GM18505 (cell line): ENCODE measurements at regions not wholly inside any gene's neighbourhood (a gene's known extent, or its start where the extent isn't known, plus 50 kb on each side); places are given as distances from the start of the nearest gene placed in this dataset.

Source experiments
- ATAC-seq: cut with Tn5 transposase; IDR thresholded peaks from one replicate; pipeline ENCODE4 v1.9.1; 2021; ENCODE audit not compliant: unreplicated experiment
- POLR2A ChIP-seq: IDR thresholded peaks from 4 replicates; pipeline ENCODE4 v1.6.1; 2011; ENCODE audit warnings: borderline replicate concordance; ENCODE audit not compliant: insufficient read depth, insufficient read length; ENCODE audit errors: extremely low read depth

DNA sequence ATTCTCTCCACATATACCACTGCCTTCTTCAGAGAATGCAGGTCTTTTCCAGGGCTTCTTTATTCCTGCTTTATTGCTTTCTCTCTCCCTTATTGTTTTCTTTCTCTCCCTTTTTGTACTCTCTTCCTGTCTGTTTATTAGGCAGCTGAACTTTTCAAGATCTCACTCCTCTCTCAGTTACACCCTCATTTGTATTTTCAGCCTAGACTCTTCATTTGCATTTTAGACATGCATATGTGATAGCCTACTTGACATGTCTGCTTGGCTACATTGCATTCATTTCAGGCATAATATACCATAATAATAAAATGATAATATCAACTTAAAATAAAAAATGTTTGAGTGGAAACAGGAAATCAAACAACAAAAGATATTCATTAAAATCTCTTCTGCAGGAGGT is 377.9 kb upstream of the TNC start:
- ATAC-seq, result no peak
- TF ChIP-seq POLR2A, result no peak

- no peak for ATAC-seq
- TF ChIP-seq POLR2A, result no peak
Measured at GRCh38 chr9:115498303-115498702, 380.3 kb upstream of the TNC start.

DNA sequence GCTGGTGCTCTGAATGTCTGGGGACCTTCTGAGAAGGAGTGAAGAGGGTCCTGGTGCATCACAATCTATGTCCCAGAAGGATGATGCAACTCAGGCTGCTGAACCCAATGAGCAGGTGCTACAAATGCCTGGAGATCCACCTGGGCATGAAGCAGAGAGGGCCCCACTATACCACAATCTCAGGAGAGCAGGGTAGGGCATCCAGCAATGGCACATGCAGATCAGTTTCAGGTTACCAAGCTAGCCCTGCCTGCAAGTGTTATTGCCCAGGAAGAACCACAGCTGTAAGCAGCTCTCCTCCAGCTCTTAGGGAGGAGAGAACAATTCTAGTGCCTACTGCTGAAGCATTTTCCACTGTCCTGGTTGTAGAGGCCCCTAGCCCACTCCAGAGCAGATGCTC is 389.2 kb upstream of the TNC start:
- no peak for ATAC-seq

DNA sequence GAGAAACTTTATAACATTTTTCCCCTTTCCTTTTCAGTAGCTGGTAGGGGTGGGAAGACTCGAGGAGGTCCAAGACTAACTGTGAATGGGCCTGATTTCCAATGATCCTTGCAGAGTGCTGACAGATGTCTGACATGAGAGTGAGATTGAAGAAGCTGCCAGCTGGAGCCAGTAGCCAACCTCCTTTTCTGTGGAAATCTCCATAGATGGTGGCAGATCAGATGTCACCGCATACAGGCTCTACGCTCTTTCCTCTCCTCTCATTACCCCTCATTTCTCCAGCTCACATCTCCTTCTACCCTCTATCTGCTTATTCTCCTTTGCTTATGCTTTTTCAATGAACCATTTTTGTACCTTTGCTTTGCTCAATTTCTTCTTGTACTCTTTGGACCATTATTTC is 395.2 kb upstream of the TNC start:
- no peak for ATAC-seq
- no peak for TF ChIP-seq POLR2A

More for the DNA sequence above, 389.2 kb upstream of the TNC start:
- TF ChIP-seq POLR2A, result no peak

DNA sequence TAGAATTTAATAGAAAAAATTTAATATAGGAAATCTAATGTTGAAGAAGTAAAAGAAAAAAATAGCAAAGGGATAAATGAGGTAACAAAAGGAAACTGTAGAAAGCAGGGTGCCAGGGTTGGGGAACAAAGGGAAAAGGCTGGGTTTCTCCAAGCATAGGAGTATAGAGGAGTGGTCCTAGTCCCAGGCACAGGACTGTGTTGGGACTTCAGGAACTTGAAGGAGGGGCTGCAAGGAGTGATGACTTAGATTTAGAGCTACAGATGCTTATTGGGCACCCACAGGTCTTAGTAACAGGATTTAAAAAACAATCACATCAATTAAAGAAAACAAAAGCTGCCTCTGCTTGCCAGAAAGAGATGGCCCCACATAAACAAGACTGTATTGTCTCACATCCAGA is 396.5 kb upstream of the TNC start:
- TF ChIP-seq POLR2A, result no peak
- no peak for ATAC-seq

DNA sequence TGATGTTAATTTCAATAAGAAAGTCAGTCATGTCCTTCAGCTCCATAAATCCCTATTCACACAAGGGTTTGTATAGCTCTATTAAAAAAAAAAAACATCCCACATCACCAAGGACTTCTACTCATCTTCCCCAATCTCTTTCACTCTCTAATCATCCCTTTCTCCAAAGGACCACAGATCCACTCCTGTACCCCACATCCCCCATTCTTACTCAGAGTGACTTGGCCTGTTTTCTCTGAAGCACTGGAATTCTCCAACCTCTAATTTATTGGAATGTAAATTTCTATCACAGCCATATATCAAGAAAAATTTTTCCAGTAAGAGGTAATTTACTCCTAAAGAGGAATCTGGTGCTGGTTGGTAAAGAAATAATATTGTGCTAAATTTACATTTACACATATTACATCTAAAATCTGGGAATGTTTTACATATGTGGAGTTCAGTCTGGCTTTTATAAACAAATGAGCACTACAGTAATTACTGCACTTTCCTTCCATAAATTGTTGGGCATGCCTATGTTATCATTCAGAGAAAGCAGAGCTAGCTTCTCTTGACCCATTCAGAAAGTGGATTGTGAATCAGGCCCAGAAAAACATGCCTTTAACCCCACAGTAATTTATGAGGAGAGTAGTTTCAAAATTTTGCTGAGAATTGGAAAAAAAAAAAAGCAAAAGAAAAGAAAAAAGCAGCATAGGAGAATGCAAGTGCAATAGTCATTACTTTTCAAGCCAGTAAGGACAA is 399.5 kb upstream of the TNC start:
- no peak for ATAC-seq
- TF ChIP-seq POLR2A, result no peak

DNA sequence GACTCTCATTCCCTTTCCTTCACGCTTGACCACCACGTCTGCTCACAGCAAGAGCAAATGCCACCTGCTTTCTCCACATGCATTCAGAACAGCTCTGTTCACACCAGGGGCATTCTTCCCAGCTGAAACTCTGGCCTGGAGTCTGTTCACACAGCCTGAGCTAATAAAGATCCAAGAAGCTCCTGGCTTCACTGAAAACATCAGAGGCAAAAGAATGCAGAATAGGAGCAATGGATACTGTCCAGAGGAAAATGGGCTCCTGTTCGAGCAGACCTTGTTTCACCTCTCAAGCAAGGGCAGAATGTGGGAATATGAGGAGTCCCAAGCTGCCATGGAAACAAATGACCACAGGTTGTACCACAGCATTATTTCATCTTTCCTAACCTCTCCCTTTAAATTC is 402.7 kb upstream of the TNC start:
- no peak for ATAC-seq

GRCh38 chr9:115522912-115523311 is 405.0 kb upstream of the TNC start:
- TF ChIP-seq POLR2A, result no peak

More for the DNA sequence above, 402.7 kb upstream of the TNC start:
- TF ChIP-seq POLR2A, result no peak

GRCh38 chr9:115524453-115525059 is 406.6 kb upstream of the TNC start:
- ATAC-seq, result no peak

More at GRCh38 chr9:115522912-115523311, 405.0 kb upstream of the TNC start:
- no peak for ATAC-seq

GRCh38 chr9:115525111-115526058 is 407.4 kb upstream of the TNC start:
- no peak for ATAC-seq
- no peak for TF ChIP-seq POLR2A

More at GRCh38 chr9:115524453-115525059, 406.6 kb upstream of the TNC start:
- TF ChIP-seq POLR2A, result no peak

DNA sequence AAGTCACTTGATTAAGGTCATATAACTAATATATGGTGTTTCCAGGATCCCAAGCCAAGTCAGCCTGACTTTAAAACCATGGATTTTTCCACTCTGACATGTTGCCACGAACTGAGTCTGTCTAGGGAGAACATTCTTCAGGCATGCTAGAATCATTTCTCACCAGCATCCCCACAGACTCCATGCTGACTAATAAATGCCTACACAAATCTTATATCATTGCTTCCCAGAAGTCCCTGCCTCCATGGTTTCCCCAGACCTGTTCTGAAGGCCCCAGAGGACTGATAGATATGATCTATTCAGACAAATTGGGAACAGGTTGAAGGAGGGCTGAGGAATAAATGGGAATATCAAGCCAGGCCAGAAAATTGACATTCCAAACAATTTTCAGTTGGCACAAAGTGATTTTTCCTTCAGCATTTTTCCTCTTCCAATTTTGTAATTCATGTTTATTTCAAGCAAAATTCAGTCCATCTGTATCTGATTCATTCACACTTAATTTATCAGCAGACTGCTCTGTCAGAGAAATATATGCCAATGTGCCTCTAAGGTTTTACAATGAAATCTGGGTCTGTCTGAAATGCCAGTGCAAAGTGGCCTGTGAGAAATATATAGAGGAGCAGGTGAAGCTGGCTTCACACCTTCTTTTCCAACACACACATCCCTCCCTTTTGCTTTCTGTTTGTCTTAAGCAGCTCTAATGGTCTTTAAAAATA is 413.6 kb upstream of the TNC start:
- ATAC-seq, result no peak
- no peak for TF ChIP-seq POLR2A

GRCh38 chr9:115533511-115533910 is 415.6 kb upstream of the TNC start:
- ATAC-seq, result no peak
- TF ChIP-seq POLR2A, result no peak

- no peak for ATAC-seq
- TF ChIP-seq POLR2A, result no peak
Measured at GRCh38 chr9:115540091-115540490, 422.1 kb upstream of the TNC start.
